GM13977 (cell line): ENCODE measurements at regions not wholly inside any gene's neighbourhood (a gene's known extent, or its start where the extent isn't known, plus 50 kb on each side); places are given as distances from the start of the nearest gene placed in this dataset.

Experiments used
- DNase-seq: peaks from one replicate; pipeline ENCODE4 v3.0.0; 2012; ENCODE audit warnings: low spot score
- CTCF ChIP-seq: IDR thresholded peaks from 2 replicates; pipeline ENCODE4 v1.5.1; 2012; ENCODE audit warnings: mild to moderate bottlenecking, control low read depth; ENCODE audit not compliant: insufficient read depth; ENCODE audit errors: extremely low read depth, missing control alignments
- in situ Hi-C: fragments of 300-500 bp; cut with MboI; formaldehyde crosslinking; loops from one replicate; pipeline ENCODE4 v1.12.0; 2022; ENCODE audit warnings: low sequenced_read_pairs, low pct_unique_long_range_greater_than_20kb, mixed read lengths, inconsistent platforms; ENCODE audit not compliant: unreplicated experiment

- DNase-seq: no peak
- in situ Hi-C loops: no loop called here
These were observed 59.6 kb upstream of the SIX3 start for GRCh38 chr2:44881856-44882255.

GRCh38 chr2:44883356-44883755 is 58.1 kb upstream of the SIX3 start:
- no peak for TF ChIP-seq CTCF
- in situ Hi-C loops: no loop called here
- no peak for DNase-seq

More at GRCh38 chr2:44881856-44882255, 59.6 kb upstream of the SIX3 start:
- no peak for TF ChIP-seq CTCF

GRCh38 chr2:44884231-44884630 is 57.3 kb upstream of the SIX3 start:
- no peak for TF ChIP-seq CTCF
- DNase-seq: no peak
- in situ Hi-C loops: no loop called here

GRCh38 chr2:44884677-44885076 is 56.8 kb upstream of the SIX3 start:
- no peak for DNase-seq
- no peak for TF ChIP-seq CTCF
- in situ Hi-C loops: no loop called here

GRCh38 chr2:44886414-44886813 is 55.1 kb upstream of the SIX3 start:
- no peak for TF ChIP-seq CTCF
- in situ Hi-C loops: no loop called here
- no peak for DNase-seq

- DNase-seq: no peak
- no peak for TF ChIP-seq CTCF
- in situ Hi-C loops: no loop called here
These were observed 52.4 kb upstream of the SIX3 start for GRCh38 chr2:44889096-44889495.
